HuH-7.5 (cell line): ENCODE measurements at regions not wholly inside any gene's neighbourhood (a gene's known extent, or its start where the extent isn't known, plus 50 kb on each side); places are given as distances from the start of the nearest gene placed in this dataset.
"Not testable (repeated sequence)": the region's sequence is repeated elsewhere in the genome, so short reads cannot be mapped to it uniquely, and the experiment has no call there.

Source experiments
- DNase-seq: peaks from one replicate; pipeline ENCODE4 v3.0.0; 2011; ENCODE audit warnings: low spot score

- no peak for DNase-seq
Observed at GRCh38 chr12:83932011-83932410, 980.6 kb downstream of the SLC6A15 start.

DNA sequence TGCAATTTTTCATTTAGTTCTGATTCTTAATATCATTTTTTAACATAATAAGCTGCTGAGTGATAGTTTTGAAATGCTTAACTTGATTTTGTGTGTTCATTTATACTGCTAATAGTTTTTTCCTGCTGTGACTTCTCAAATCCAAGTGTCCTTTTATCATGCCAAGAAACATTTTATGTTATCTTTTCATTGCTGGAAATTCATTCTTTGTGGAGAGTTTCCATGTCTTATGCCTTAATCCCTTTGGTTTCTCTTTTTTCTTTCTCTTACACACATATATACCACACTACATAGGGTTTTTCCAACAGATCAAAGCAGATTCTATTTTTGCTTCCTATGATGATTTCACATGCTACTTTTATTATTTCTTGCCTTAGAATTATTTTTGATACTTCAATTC lies 981.1 kb downstream of the SLC6A15 start:
- no peak for DNase-seq

DNA sequence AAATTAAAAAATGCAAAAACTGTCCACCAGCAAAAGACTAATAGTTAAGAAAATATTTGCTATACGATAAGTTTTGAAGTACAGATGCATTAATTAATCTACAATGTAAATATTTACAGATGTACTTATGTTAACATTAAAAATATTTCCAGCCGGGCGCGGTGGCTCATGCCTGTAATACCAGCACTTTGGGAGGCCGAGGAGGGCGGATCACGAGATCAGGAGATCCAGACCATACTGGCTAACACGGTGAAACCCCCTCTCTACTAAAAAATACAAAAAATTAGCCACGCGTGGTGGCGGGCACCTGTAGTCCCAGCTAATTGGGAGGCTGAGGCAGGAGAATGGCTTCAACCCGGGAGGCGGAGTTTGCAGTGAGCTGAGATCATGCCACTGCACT lies 982.8 kb downstream of the SLC6A15 start:
- DNase-seq = not testable (repeated sequence)

DNA sequence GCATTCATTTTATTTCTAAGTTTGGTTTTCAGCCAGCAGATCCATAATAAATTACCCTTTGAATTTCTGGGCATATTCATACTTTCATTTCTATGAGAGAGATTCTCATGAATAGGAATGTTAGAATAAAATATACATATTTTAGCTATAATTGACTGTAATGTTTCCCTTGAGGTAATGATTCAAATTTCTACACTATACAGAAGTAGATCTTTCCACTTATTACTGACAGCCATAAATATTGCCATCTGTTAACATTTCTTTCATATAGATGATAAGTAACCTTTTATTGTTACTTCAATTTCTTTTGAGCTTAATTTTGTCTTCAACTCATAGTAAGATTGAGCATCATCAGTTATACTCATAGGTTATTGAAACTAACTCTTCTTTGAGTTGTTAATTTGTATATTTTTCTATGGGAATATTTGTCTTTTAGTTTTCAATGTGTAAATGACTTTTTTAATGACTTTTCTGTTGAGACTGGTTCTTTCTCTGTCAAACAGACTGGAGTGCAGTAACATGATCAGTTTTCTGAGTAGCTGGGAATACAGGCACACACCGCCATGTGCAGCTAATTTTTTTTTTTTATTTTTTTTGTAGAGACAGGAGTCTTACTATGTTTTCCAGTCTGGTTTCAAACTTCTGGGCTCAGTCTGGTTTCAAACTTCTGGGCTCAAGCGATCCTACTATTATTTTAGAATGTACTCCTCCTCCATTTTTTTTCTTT lies 991.6 kb downstream of the SLC6A15 start:
- no peak for DNase-seq

DNA sequence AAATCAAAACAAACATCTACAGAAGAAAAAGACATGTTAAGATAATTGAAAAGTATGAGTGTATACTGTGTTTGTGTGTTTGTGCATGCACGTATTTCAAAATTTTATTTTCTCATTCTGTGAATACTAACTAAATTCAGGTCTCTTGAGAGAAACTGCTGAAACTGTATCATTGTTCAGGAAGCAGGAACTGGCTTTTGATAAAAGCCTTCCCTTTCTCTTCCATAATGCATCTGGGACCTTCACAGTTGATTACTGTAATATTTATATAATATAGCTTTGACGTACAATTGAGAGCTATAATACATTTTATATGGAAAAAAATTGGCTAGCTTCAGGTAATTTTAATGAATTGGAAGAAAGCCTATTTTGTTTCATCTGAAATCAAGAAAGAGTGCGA lies 993.5 kb downstream of the SLC6A15 start:
- DNase-seq = no peak

DNA sequence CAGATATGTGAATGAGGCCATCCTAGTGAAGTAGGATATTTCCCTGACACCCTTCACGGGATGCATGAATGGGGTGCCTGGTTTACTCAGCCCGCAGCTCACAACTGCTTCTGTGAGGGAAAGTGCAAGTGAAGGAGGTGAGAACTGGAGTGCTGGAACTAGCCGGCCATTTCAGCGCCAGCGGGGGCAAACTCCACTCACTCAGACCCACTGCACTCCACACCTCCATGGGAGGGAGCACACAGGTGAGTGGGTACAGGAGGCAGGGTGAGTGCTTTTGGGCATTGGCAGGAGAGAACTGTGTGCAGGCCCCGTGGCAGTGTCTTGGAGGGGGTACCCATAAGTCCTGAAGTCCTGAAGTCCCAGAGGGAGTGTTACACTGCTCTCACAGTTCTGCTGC lies 1008.4 kb downstream of the SLC6A15 start:
- no peak for DNase-seq

DNA sequence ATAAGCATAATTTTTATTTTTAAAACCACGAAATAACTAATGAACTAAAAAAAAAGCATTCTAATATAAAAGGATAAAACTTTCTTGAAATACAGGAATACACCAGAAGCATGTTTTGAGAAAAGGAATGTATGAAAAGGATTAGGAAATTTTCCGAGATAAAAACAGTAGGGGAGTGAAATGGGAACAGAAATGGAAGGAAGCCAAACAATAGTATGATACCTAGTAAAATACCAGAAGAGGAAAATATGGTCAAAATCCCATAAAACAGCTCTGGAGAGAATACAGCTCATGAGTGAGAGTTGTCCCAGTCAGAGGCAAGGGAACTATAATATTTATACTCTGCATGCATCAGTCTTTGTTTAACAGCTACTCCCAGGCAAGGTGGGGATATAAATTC lies 1016.2 kb downstream of the SLC6A15 start:
- no peak for DNase-seq

- no peak for DNase-seq
Observed at GRCh38 chr12:83893101-83893500, 1019.5 kb downstream of the SLC6A15 start.

GRCh38 chr12:83889745-83890144 lies 1022.9 kb downstream of the SLC6A15 start:
- no peak for DNase-seq

DNA sequence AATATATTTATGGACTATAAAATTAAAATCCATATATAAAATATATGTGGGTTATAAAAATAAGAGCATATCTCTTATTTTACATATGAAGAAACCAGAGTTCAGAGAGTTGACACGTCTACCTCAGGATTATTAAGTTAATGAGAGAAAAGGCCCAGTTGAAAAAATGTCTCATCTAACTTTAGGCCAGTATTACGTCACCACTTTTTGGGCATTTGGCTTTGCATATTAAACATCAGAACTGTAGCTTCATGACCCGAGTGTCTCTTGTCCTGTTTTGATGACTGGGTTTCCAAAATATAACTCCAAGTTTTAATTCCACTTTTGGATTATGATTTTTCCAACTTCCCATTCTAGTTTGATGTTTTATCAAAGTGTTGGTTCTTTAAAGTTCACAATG lies 1026.1 kb downstream of the SLC6A15 start:
- DNase-seq = no peak

- DNase-seq = not testable (repeated sequence)
Observed at GRCh38 chr12:83870921-83871599, 1041.5 kb downstream of the SLC6A15 start.

DNA sequence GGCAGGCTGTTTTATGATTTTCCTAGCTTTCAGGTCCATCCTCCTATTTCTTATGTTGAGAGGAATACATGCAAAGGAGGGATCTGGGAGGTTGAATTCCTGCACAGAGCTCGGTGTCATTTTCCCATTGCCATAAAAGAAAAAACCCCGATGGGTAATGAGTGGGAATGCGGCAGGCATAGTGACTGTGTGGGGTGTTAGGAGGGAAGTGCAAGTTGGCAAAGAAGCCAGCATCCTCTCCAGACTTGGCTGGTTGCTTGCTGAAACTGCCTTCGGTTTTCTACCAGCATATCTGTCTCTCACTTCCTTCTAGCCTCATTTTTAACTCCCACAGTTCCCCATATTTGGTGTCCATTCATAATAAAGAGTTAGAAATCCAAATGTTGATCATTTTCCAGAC lies 1046.1 kb downstream of the SLC6A15 start:
- no peak for DNase-seq

DNA sequence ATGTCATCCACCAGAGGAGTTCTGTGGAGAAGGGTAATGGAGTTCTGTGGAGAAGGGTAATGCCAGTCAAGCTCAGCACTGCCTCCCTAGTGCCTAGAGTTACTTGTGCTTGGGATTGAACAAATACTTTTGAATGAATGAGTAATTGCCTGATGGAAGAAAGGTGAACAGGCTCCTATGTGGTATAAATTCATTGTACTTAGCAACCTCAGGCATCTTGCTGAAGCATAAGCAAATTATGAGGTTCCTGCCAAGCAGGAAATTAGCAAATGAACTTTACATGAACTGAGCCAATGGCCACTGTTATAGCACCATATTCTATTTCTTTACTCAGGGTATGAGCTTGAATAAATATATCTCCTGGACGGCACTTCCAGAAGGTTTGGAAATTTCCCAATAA lies 1047.2 kb downstream of the SLC6A15 start:
- DNase-seq = no peak

GRCh38 chr12:83864054-83864453 lies 1048.5 kb downstream of the SLC6A15 start:
- no peak for DNase-seq

- DNase-seq = no peak
Observed at GRCh38 chr12:83859021-83859420, 1053.6 kb downstream of the SLC6A15 start.

DNA sequence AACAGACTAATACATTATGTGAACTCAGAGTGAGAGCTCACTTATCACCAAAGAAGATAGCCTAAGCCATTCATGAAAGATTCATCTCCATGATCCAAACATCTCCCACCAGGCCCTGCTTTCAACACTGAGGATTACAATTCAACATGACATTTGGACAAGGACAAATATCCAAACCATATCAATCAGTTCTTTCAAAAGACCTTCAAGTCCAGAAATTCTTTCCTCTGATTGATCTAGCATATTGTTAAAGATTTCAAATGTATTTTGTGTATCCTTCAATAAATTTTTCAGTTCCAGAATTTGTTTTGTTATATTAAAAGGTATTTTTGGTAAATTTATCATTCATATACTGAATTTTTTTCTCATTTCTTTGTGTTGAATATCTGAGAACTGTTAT lies 1055.8 kb downstream of the SLC6A15 start:
- DNase-seq = no peak

- no peak for DNase-seq
Observed at GRCh38 chr12:83850531-83850930, 1062.1 kb downstream of the SLC6A15 start.

- DNase-seq = no peak
Observed at GRCh38 chr12:83848702-83849101, 1063.9 kb downstream of the SLC6A15 start.

DNA sequence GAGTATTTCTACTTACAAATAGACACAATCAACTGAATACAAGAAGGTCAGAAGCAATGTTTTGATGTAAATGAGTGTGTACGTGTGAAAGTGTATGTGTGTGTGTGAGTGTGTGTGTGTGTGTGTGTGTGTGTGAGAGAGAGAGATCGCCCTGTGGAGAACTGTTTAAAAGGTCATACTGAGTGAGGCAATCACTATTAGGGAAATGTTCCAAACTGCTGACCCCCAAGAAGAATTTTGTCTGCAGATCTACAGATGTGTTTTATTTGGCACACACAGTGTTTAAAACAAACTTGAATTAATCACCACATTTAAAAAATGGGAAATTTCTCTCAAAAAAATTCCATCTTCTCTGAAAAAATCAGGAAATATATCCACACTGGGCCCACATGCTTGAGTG lies 1069.1 kb downstream of the SLC6A15 start:
- DNase-seq = no peak

- DNase-seq = no peak
Observed at GRCh38 chr12:83841620-83842019, 1071.0 kb downstream of the SLC6A15 start.

DNA sequence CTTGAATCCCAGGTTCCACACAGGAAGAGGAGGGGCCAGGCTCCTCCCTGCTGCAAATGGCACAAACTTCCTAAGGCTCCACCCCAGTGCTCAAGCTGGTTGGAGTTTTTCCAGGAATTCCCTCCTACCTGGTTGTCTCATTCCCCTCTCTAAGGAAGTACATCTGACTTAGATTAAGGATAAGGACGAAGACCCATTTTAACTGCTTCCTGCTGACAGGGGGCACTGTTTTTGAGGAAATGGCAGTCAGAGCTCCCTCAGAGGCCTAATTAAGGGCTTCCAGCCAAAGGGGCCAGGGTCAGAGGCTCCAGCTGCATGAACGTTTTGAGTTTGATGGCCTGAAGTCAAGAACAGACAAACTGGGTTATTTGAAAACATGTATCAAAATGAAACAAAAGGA lies 1084.7 kb downstream of the SLC6A15 start:
- DNase-seq = no peak

GRCh38 chr12:83827193-83827592 lies 1085.4 kb downstream of the SLC6A15 start:
- DNase-seq = no peak

GRCh38 chr12:83826112-83826511 lies 1086.5 kb downstream of the SLC6A15 start:
- DNase-seq = no peak
